ENCODE measurements at regions not wholly inside any gene's neighbourhood (a gene's known extent, or its start where the extent isn't known, plus 50 kb on each side); places are given as distances from the start of the nearest gene placed in this dataset.

- no peak overlapping the region for H3K4me3 ChIP-seq (ENCODE audit: low read depth, low read length)
- TF ChIP-seq CTCF (IDR thresholded peaks at IDR 0.05; ENCODE audit: low read depth, low read length), result no peak
- peak; percentile 39 for DNase-seq (ENCODE audit: low read depth, low spot score)
- in situ Hi-C loops (cut with HindIII; ENCODE audit: low sequenced_read_pairs), result no loop called here
These were observed 315.4 kb upstream of the IGFBP7 start for GRCh38 chr4:57425610-57426009.

GRCh38 chr4:57424232-57424897 is 314.2 kb upstream of the IGFBP7 start:
- DNase-seq (ENCODE audit: low read depth, low spot score), result peak; percentile 95
- in situ Hi-C loops (cut with HindIII; ENCODE audit: low sequenced_read_pairs), result no loop called here
- H3K4me3 ChIP-seq (ENCODE audit: low read depth, low read length), result no peak overlapping the region
- TF ChIP-seq CTCF (IDR thresholded peaks at IDR 0.05; ENCODE audit: low read depth, low read length), result no peak

- DNase-seq (ENCODE audit: low read depth, low spot score), result no peak
- TF ChIP-seq CTCF (IDR thresholded peaks at IDR 0.05; ENCODE audit: low read depth, low read length), result no peak
- no peak overlapping the region for H3K4me3 ChIP-seq (ENCODE audit: low read depth, low read length)
- in situ Hi-C loops (cut with HindIII; ENCODE audit: low sequenced_read_pairs), result no loop called here
These were observed 307.9 kb upstream of the IGFBP7 start for GRCh38 chr4:57418133-57418532.

- TF ChIP-seq CTCF (IDR thresholded peaks at IDR 0.05; ENCODE audit: low read depth, low read length), result no peak
- no peak for DNase-seq (ENCODE audit: low read depth, low spot score)
- in situ Hi-C loops (cut with HindIII; ENCODE audit: low sequenced_read_pairs), result no loop called here
- no peak overlapping the region for H3K4me3 ChIP-seq (ENCODE audit: low read depth, low read length)
These were observed 302.3 kb upstream of the IGFBP7 start for GRCh38 chr4:57412259-57413054.

GRCh38 chr4:57410331-57411052 is 300.3 kb upstream of the IGFBP7 start:
- TF ChIP-seq CTCF (IDR thresholded peaks at IDR 0.05; ENCODE audit: low read depth, low read length), result no peak
- in situ Hi-C loops (cut with HindIII; ENCODE audit: low sequenced_read_pairs), result no loop called here
- no peak for DNase-seq (ENCODE audit: low read depth, low spot score)
- H3K4me3 ChIP-seq (ENCODE audit: low read depth, low read length), result no peak overlapping the region

GRCh38 chr4:57405359-57405758 is 295.2 kb upstream of the IGFBP7 start:
- H3K4me3 ChIP-seq (ENCODE audit: low read depth, low read length), result no peak overlapping the region
- DNase-seq (ENCODE audit: low read depth, low spot score), result no peak
- in situ Hi-C loops (cut with HindIII; ENCODE audit: low sequenced_read_pairs), result no loop called here
- no peak for TF ChIP-seq CTCF (IDR thresholded peaks at IDR 0.05; ENCODE audit: low read depth, low read length)
